Natural killer cell (primary cell): ENCODE measurements at regions not wholly inside any gene's neighbourhood (a gene's known extent, or its start where the extent isn't known, plus 50 kb on each side); places are given as distances from the start of the nearest gene placed in this dataset.

Experiments used
- ATAC-seq, 3 donors: fragments of 150-1000 bp in 2 of 3; fragments of 200-7000 bp in 1 of 3; cut with Tn5 transposase; 1 replicate in 1 of 3; 2 replicates in 2 of 3; pipeline ENCODE4 v1.10.0; 2021; ENCODE audit warnings: mild to moderate bottlenecking in 2 of 3, moderate library complexity in 2 of 3
- DNase-seq, 2 donors: peaks; one replicate each; pipeline versions ENCODE4 v3.0.0 to v3.0.0-alpha.2; 2013 to 2021; ENCODE audit warnings: mixed read lengths in 1 of 2
- H3K27ac ChIP-seq: one replicate; pipeline ENCODE4 v1.5.1; 2013; ENCODE audit warnings: mild to moderate bottlenecking, low read length
- H3K27me3 ChIP-seq: one replicate; pipeline ENCODE4 v1.6.1; 2013; ENCODE audit warnings: low read length; ENCODE audit not compliant: control insufficient read depth, insufficient read depth
- H3K36me3 ChIP-seq: one replicate; pipeline ENCODE4 v1.6.1; 2013; ENCODE audit warnings: low read length; ENCODE audit not compliant: control insufficient read depth, insufficient read depth
- H3K4me1 ChIP-seq: one replicate; pipeline ENCODE4 v1.6.1; 2013; ENCODE audit warnings: low read length; ENCODE audit not compliant: control insufficient read depth, insufficient read depth
- H3K4me3 ChIP-seq: one replicate; pipeline ENCODE4 v1.5.1; 2013; ENCODE audit warnings: low read length
- H3K9me3 ChIP-seq: one replicate; pipeline ENCODE4 v1.6.1; 2013; ENCODE audit warnings: low read length; ENCODE audit not compliant: control insufficient read depth, insufficient read depth
- H3K27ac Mint-ChIP-seq, 2 donors: one replicate each; pipeline ENCODE4 v1.8.0; 2022; ENCODE audit warnings: mild to moderate bottlenecking in 2 of 2, mixed read lengths in 2 of 2, moderate library complexity in 1 of 2
- H3K27me3 Mint-ChIP-seq, 2 donors: one replicate each; pipeline ENCODE4 v1.8.0; 2022; ENCODE audit warnings: low read depth in 2 of 2, mixed read lengths in 2 of 2
- H3K36me3 Mint-ChIP-seq: one replicate; pipeline ENCODE4 v1.8.0; 2022; ENCODE audit warnings: mixed read lengths
- H3K4me1 Mint-ChIP-seq, 2 donors: one replicate each; pipeline ENCODE4 v1.8.0; 2022; ENCODE audit warnings: mixed read lengths in 2 of 2
- H3K4me3 Mint-ChIP-seq: one replicate; pipeline ENCODE4 v1.8.0; 2022; ENCODE audit warnings: mild to moderate bottlenecking, moderate library complexity, mixed read lengths
- H3K9me3 Mint-ChIP-seq, 2 donors: one replicate each; pipeline ENCODE4 v1.8.0; 2022; ENCODE audit warnings: mixed read lengths in 2 of 2
- CTCF ChIP-seq: fragments of 200-600 bp; IDR thresholded peaks from one replicate; pipeline ENCODE4 v1.8.0; 2022; ENCODE audit warnings: antibody characterized with exemption
- WGBS: methylation state at CpG from one replicate; pipeline ENCODE4 v1.1.7; 2013; ENCODE audit warnings: missing lambda C conversion rate; ENCODE audit not compliant: insufficient coverage; 5-methylcytosine and 5-hydroxymethylcytosine counted together
- intact Hi-C: fragments of 100-400 bp; cut with micrococcal nuclease; formaldehyde crosslinking; loops from one replicate; pipeline ENCODE4 v1.14.2; 2022

DNA sequence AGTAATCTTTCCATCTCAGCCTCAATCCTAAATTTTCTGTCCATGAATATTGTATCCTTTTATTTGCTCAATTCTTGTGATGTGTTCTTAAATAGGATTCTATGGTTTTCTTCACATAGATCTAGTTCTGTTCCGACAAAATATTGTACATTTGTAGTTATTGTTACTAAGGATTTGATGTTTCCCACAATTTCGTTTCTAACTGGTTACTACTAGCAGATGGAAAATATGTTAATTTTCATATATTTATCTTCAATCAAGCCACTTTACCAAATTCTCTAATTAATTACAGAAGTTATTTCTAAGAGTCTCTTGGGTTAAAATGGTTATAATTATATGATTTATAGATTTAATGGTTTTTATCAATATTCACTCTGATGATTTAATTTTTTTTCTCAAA lies 60.3 kb downstream of the SEC61B start:
- H3K4me1 Mint-ChIP-seq, result no peaks in the 10 kb centered on the region
- H3K36me3 ChIP-seq, result no peaks in the 10 kb centered on the region
- H3K4me1 ChIP-seq, result no peaks in the 10 kb centered on the region
- H3K27ac ChIP-seq, result no peak overlapping the region
- no peak for ATAC-seq
- no peaks in the 10 kb centered on the region for H3K36me3 Mint-ChIP-seq
- no peak overlapping the region for H3K4me3 ChIP-seq
- H3K27ac Mint-ChIP-seq, result no peak overlapping the region
- H3K9me3 Mint-ChIP-seq, result no peaks in the 10 kb centered on the region
- TF ChIP-seq CTCF, result no peak
- no CpG with 5 or more reads among the region's 2 CpGs for WGBS
- H3K27me3 Mint-ChIP-seq, result peaks cover 9 to 24% of the 10 kb centered on the region in 2 donors
- H3K4me3 Mint-ChIP-seq, result no peak overlapping the region
- H3K9me3 ChIP-seq, result no peaks in the 10 kb centered on the region
- intact Hi-C loops, result no loop called here
- peaks cover 4% of the 10 kb centered on the region for H3K27me3 ChIP-seq
- no peak for DNase-seq

- no peaks in the 10 kb centered on the region for H3K9me3 ChIP-seq
- no peak for TF ChIP-seq CTCF
- no peak for DNase-seq
Measured at GRCh38 chr9:99285965-99286364, 63.9 kb downstream of the SEC61B start.

DNA sequence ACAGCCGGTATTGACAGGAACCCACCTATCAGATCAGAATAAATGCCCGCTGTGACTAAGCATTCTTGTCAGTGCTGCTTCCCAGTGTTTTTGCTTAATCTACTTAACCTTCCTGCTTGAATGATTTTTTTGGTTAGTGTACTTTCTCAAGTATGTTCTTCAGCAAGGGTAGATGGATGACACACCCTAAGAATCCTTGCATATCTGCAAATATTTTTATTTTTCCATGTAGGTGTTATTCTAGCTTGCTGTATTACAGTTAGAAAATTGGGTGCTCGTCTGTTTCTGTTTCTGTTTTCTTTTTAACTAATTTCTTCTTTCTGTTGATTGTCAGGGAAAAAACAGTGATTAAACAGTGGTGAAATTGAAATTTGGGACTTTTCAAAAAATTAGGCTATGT lies 64.5 kb downstream of the SEC61B start:
- H3K36me3 ChIP-seq, result no peaks in the 10 kb centered on the region
- H3K36me3 Mint-ChIP-seq, result no peaks in the 10 kb centered on the region
- intact Hi-C loops, result no loop called here
- no peaks in the 10 kb centered on the region for H3K9me3 Mint-ChIP-seq
- H3K9me3 ChIP-seq, result no peaks in the 10 kb centered on the region
- peaks cover 4% of the 10 kb centered on the region for H3K27me3 ChIP-seq
- no peaks in the 10 kb centered on the region for H3K4me1 Mint-ChIP-seq
- no peak overlapping the region for H3K27ac ChIP-seq
- DNase-seq, result no peak
- TF ChIP-seq CTCF, result no peak
- 74% methylated on average over 3 of the region's 3 CpGs for WGBS
- no peaks in the 10 kb centered on the region for H3K4me1 ChIP-seq
- H3K27me3 Mint-ChIP-seq, result peaks cover 9 to 34% of the 10 kb centered on the region in 2 donors
- H3K4me3 ChIP-seq, result no peak overlapping the region
- ATAC-seq, result no peak
- H3K4me3 Mint-ChIP-seq, result no peak overlapping the region
- no peak overlapping the region for H3K27ac Mint-ChIP-seq

More at GRCh38 chr9:99285965-99286364, 63.9 kb downstream of the SEC61B start:
- Histone ChIP-seq H3K4me3 (no peak overlapping the region), H3K27ac (no peak overlapping the region), H3K27me3 (peaks cover 4% of the 10 kb centered on the region), H3K4me1 (no peaks in the 10 kb centered on the region), H3K36me3 (no peaks in the 10 kb centered on the region)
- ATAC-seq, result no peak
- 91% methylated on average over 5 of the region's 6 CpGs for WGBS
- H3K4me1 Mint-ChIP-seq, result no peaks in the 10 kb centered on the region
- intact Hi-C loops, result no loop called here
- no peak overlapping the region for H3K4me3 Mint-ChIP-seq
- H3K27me3 Mint-ChIP-seq, result peaks cover 9 to 30% of the 10 kb centered on the region in 2 donors
- no peak overlapping the region for H3K27ac Mint-ChIP-seq
- no peaks in the 10 kb centered on the region for H3K9me3 Mint-ChIP-seq
- H3K36me3 Mint-ChIP-seq, result no peaks in the 10 kb centered on the region

DNA sequence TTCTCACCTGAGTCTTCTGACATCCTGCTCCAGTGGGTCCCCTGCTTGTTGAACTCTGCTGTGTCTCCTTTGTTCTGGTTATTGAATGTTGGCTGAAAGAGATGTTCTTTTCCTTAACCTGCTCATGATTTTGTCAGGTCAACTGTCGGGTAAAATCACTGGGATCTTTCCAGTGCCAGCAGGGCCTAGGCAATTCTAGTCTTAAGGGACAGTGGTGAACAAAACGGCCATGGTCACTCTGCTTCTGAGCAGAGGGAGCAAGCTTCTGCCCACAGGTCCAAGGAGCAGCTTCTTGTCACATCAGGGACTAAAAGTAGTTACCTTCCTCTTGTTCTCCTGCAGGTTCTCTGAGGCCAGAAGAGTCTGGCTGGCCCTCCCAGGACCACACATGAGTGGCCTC lies 65.6 kb downstream of the SEC61B start:
- WGBS, result 77% methylated on average over 2 of the region's 2 CpGs
- Histone ChIP-seq H3K4me1 (no peaks in the 10 kb centered on the region), H3K36me3 (no peaks in the 10 kb centered on the region), H3K4me3 (no peak overlapping the region), H3K27me3 (peaks cover 4% of the 10 kb centered on the region), H3K27ac (no peak overlapping the region), H3K9me3 (no peaks in the 10 kb centered on the region)
- peaks cover 10 to 37% of the 10 kb centered on the region in 2 donors for H3K27me3 Mint-ChIP-seq
- no peak for TF ChIP-seq CTCF
- H3K36me3 Mint-ChIP-seq, result no peaks in the 10 kb centered on the region
- intact Hi-C loops, result no loop called here
- no peak overlapping the region for H3K4me3 Mint-ChIP-seq
- H3K9me3 Mint-ChIP-seq, result no peaks in the 10 kb centered on the region
- H3K27ac Mint-ChIP-seq, result no peak overlapping the region
- DNase-seq (no peak), ATAC-seq (no peak)
- no peaks in the 10 kb centered on the region for H3K4me1 Mint-ChIP-seq
